ENCODE measurements at regions not wholly inside any gene's neighbourhood (a gene's known extent, or its start where the extent isn't known, plus 50 kb on each side); places are given as distances from the start of the nearest gene placed in this dataset.
"Not testable (repeated sequence)": the region's sequence is repeated elsewhere in the genome, so short reads cannot be mapped to it uniquely, and the experiment has no call there.

- no peak for DNase-seq
These were observed 91.8 kb upstream of the TSC22D1 start for GRCh38 chr13:44667943-44668342.

GRCh38 chr13:44666538-44666937 is 90.4 kb upstream of the TSC22D1 start:
- not testable (repeated sequence) for DNase-seq

GRCh38 chr13:44664308-44664707 is 88.2 kb upstream of the TSC22D1 start:
- DNase-seq: no peak

GRCh38 chr13:44662515-44662914 is 86.4 kb upstream of the TSC22D1 start:
- no peak for DNase-seq

- no peak for DNase-seq
These were observed 85.8 kb upstream of the TSC22D1 start for GRCh38 chr13:44661936-44662335.

- DNase-seq: no peak
These were observed 83.9 kb upstream of the TSC22D1 start for GRCh38 chr13:44660050-44660449.

GRCh38 chr13:44652962-44653660 is 77.0 kb upstream of the TSC22D1 start:
- no peak for DNase-seq

- no peak for DNase-seq
These were observed 76.0 kb upstream of the TSC22D1 start for GRCh38 chr13:44652168-44652567.

GRCh38 chr13:44651724-44652123 is 75.6 kb upstream of the TSC22D1 start:
- no peak for DNase-seq

GRCh38 chr13:44651209-44651608 is 75.1 kb upstream of the TSC22D1 start:
- DNase-seq: no peak

GRCh38 chr13:44649834-44650233 is 73.7 kb upstream of the TSC22D1 start:
- no peak for DNase-seq

- DNase-seq: no peak
These were observed 72.9 kb upstream of the TSC22D1 start for GRCh38 chr13:44649104-44649428.

GRCh38 chr13:44648392-44649103 is 72.4 kb upstream of the TSC22D1 start:
- no peak for DNase-seq

GRCh38 chr13:44647560-44647959 is 71.4 kb upstream of the TSC22D1 start:
- not testable (repeated sequence) for DNase-seq

GRCh38 chr13:44646044-44646443 is 69.9 kb upstream of the TSC22D1 start:
- no peak for DNase-seq

GRCh38 chr13:44643256-44643655 is 67.1 kb upstream of the TSC22D1 start:
- DNase-seq: no peak

GRCh38 chr13:44637581-44637980 is 61.5 kb upstream of the TSC22D1 start:
- no peak for DNase-seq

GRCh38 chr13:44629465-44630183 is 53.5 kb upstream of the TSC22D1 start:
- no peak for DNase-seq

GRCh38 chr13:44628826-44629225 is 52.7 kb upstream of the TSC22D1 start:
- DNase-seq: not testable (repeated sequence)

- DNase-seq: no peak
These were observed 51.3 kb upstream of the TSC22D1 start for GRCh38 chr13:44627441-44627840.

- DNase-seq: no peak
These were observed 50.0 kb upstream of the TSC22D1 start for GRCh38 chr13:44626176-44626575.
